Hepatocyte (in vitro differentiated cells): ENCODE measurements at regions not wholly inside any gene's neighbourhood (a gene's known extent, or its start where the extent isn't known, plus 50 kb on each side); places are given as distances from the start of the nearest gene placed in this dataset.

Source experiments
- DNase-seq: peaks from one replicate; pipeline ENCODE4 v3.0.0-alpha.2; 2016; ENCODE audit warnings: low spot score
- H2AFZ ChIP-seq: fragments of 200-600 bp; sonication (generic); 2 replicates; pipeline ENCODE4 v1.6.0; 2016; ENCODE audit warnings: antibody characterized with exemption, mild to moderate bottlenecking
- H3K27ac ChIP-seq: fragments of 200-600 bp; sonication (generic); 2 replicates; pipeline ENCODE4 v1.5.1; 2016; ENCODE audit warnings: mild to moderate bottlenecking
- H3K27me3 ChIP-seq: fragments of 200-600 bp; sonication (generic); 2 replicates; pipeline ENCODE4 v1.6.1; 2016
- H3K36me3 ChIP-seq: fragments of 200-600 bp; sonication (generic); replicated peaks from 2 replicates; pipeline ENCODE4 v1.5.1; 2016; ENCODE audit warnings: low read depth; ENCODE audit not compliant: insufficient read depth
- H3K4me1 ChIP-seq: fragments of 200-600 bp; sonication (generic); 2 replicates; pipeline ENCODE4 v1.5.1; 2016; ENCODE audit warnings: mild to moderate bottlenecking, moderate library complexity; ENCODE audit not compliant: insufficient read depth
- H3K4me2 ChIP-seq: fragments of 200-600 bp; sonication (generic); 2 replicates; pipeline ENCODE4 v1.6.0; 2016
- H3K4me3 ChIP-seq: fragments of 200-600 bp; sonication (generic); 2 replicates; pipeline ENCODE4 v1.5.1; 2016; ENCODE audit warnings: mild to moderate bottlenecking
- H3K79me2 ChIP-seq: fragments of 200-600 bp; sonication (generic); 2 replicates; pipeline ENCODE4 v1.6.0; 2017; ENCODE audit warnings: mild to moderate bottlenecking
- H3K9me2 ChIP-seq: fragments of 200-600 bp; sonication (generic); replicated peaks from 2 replicates; pipeline ENCODE4 v1.6.0; 2017; ENCODE audit warnings: mild to moderate bottlenecking; ENCODE audit not compliant: insufficient read depth
- H3K9me3 ChIP-seq: fragments of 200-600 bp; sonication (generic); 2 replicates; pipeline ENCODE4 v1.5.1; 2016; ENCODE audit warnings: low read depth, mild to moderate bottlenecking
- H4K20me1 ChIP-seq: fragments of 200-600 bp; sonication (generic); 2 replicates; pipeline ENCODE4 v1.6.0; 2016; ENCODE audit warnings: mild to moderate bottlenecking; ENCODE audit not compliant: insufficient read depth, poor library complexity, severe bottlenecking
- EZH2 ChIP-seq: fragments of 200-600 bp; sonication (generic); IDR thresholded peaks from 2 replicates; pipeline ENCODE4 v1.6.1; 2016; ENCODE audit warnings: antibody characterized with exemption, mild to moderate bottlenecking, borderline replicate concordance
- EZH2phosphoT487 ChIP-seq: fragments of 200-600 bp; sonication (generic); IDR thresholded peaks from one replicate; pipeline ENCODE4 v1.6.1; 2018; ENCODE audit warnings: antibody characterized with exemption, mild to moderate bottlenecking, low read depth, moderate library complexity; ENCODE audit not compliant: unreplicated experiment, severe bottlenecking
- WGBS: methylation state at CpG from one replicate; pipeline ENCODE4 v1.1.6; 2016; ENCODE audit warnings: low lambda C conversion rate; ENCODE audit errors: missing lambda C conversion rate; 5-methylcytosine and 5-hydroxymethylcytosine counted together
- TF ChIP-seq, protein P1 (sequence below): fragments of 200-600 bp; sonication (generic); IDR thresholded peaks from 2 replicates; pipeline ENCODE4 v1.5.1; 2016; ENCODE audit warnings: antibody characterized with exemption, mild to moderate bottlenecking; ENCODE audit not compliant: poor library complexity

DNA sequence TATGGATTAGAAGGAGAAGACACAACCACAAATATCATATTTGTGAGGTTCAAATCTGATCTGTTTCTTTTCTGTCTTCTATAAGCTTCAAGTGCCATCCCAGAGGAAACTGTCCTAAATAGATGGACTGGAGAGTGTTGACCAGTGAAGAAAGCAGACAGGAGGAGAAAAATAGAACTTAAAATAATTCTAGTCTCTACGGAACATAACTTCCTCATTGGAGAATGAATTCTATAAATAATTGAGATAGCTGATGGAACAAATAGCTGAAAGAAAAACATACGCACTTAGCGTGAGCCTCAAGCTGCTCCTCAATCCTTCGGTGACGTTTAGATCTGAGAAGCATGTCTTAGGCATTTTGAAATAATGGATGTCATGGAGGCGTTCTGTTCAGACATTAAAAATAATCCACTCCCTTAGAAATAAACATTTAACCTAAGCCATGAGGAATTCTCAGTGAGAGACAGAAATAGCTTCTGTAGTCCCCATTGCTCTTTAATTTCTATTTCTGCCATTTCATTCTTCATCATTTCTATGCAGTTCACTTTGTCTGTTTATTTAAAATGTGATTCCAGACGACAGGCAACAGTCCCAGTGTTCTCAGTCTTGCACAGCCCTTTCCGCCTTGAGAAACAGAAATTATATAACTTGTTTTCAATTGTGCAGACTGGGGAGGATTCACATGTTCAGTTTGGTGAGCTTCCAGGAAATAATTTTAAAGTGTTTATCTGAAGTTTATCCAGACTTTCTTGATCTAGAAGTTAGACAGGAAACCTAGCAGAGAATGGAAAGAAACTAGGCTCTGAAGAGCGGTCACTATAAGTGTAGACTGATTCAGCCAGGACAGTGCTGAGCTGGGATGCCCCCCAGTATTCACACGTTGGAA is 97.3 kb downstream of the NR1D2 start:
- no peak for DNase-seq
- Histone ChIP-seq H3K79me2 (no peaks in the 10 kb centered on the region), H3K9me2 (no peaks in the 10 kb centered on the region), H3K4me3 (no peak overlapping the region), H3K27ac (peak overlapping the region; percentile 72), H3K4me1 (peaks cover 5% of the 10 kb centered on the region), H3K4me2 (peak overlapping the region; percentile 45), H3K27me3 (no peaks in the 10 kb centered on the region), H4K20me1 (no peaks in the 10 kb centered on the region), H3K9me3 (no peaks in the 10 kb centered on the region), H3K36me3 (no peaks in the 10 kb centered on the region), H2AFZ (no peak overlapping the region)
- WGBS, result 68% methylated on average over 10 of the region's 10 CpGs
- TF ChIP-seq EZH2 (no peak), EZH2phosphoT487 (no peak)
- TF ChIP-seq, protein P1, sequence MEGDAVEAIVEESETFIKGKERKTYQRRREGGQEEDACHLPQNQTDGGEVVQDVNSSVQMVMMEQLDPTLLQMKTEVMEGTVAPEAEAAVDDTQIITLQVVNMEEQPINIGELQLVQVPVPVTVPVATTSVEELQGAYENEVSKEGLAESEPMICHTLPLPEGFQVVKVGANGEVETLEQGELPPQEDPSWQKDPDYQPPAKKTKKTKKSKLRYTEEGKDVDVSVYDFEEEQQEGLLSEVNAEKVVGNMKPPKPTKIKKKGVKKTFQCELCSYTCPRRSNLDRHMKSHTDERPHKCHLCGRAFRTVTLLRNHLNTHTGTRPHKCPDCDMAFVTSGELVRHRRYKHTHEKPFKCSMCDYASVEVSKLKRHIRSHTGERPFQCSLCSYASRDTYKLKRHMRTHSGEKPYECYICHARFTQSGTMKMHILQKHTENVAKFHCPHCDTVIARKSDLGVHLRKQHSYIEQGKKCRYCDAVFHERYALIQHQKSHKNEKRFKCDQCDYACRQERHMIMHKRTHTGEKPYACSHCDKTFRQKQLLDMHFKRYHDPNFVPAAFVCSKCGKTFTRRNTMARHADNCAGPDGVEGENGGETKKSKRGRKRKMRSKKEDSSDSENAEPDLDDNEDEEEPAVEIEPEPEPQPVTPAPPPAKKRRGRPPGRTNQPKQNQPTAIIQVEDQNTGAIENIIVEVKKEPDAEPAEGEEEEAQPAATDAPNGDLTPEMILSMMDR, result no peak

DNA sequence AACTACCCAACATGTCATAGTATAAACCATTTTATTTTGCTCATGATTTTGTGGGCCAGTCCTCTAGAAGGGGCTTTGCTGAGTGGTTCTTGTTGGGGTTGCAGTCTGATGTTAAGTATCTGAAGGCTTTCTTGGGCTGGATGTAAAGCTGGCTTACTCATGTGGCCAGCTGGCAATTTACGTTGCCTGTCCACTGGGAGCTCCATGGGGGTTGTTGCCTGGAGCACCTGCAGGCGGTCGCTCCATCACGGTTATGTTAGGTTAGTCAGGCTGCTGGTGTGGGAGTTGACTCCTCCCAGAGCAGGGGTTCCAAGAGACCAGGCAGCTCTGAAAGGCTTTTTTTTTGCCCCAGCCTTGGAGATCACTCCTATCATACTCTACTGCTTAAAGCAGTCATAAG is 98.1 kb downstream of the NR1D2 start:
- Histone ChIP-seq H3K4me1 (peaks cover 5% of the 10 kb centered on the region), H3K4me3 (no peak overlapping the region), H3K27ac (peak overlapping the region; percentile 72), H3K4me2 (peak overlapping the region; percentile 45), H3K79me2 (no peaks in the 10 kb centered on the region), H3K9me2 (no peaks in the 10 kb centered on the region), H3K9me3 (no peaks in the 10 kb centered on the region), H3K27me3 (no peaks in the 10 kb centered on the region), H3K36me3 (no peaks in the 10 kb centered on the region), H4K20me1 (no peaks in the 10 kb centered on the region), H2AFZ (no peak overlapping the region)
- DNase-seq, result no peak
- TF ChIP-seq EZH2phosphoT487 (no peak), EZH2 (no peak)
- TF ChIP-seq, protein P1, result no peak
- WGBS, result 94% methylated on average over 4 of the region's 4 CpGs

DNA sequence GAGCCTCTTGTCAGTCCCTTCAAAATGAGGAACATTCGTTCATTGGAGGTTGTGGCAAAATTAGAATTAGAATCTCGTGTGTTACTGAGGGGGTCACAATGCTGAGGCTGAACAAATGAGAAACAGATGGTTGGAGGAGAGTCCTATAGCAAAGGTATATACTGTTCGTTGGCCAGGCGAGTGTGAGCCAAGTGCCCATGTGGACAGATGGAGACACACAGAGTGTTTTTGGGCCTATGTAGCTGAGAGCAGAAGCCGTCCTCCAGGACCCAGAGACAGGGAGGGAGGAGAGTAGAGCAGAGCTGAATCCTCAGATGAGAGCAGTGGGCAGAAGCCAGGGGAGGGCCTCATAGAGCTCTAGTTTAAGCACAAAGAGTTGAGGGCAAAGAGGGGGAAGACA is 98.9 kb downstream of the NR1D2 start:
- H4K20me1 ChIP-seq, result no peaks in the 10 kb centered on the region
- WGBS, result 74% methylated on average over 5 of the region's 5 CpGs
- H3K4me1 ChIP-seq, result peaks cover 5% of the 10 kb centered on the region
- no peak overlapping the region for H3K4me2 ChIP-seq
- H2AFZ ChIP-seq, result no peak overlapping the region
- no peaks in the 10 kb centered on the region for H3K79me2 ChIP-seq
- H3K36me3 ChIP-seq, result no peaks in the 10 kb centered on the region
- H3K27me3 ChIP-seq, result no peaks in the 10 kb centered on the region
- H3K9me3 ChIP-seq, result no peaks in the 10 kb centered on the region
- H3K9me2 ChIP-seq, result no peaks in the 10 kb centered on the region
- TF ChIP-seq EZH2phosphoT487, result no peak
- no peak for TF ChIP-seq EZH2
- TF ChIP-seq, protein P1, result no peak
- no peak overlapping the region for H3K4me3 ChIP-seq
- no peak overlapping the region for H3K27ac ChIP-seq
- no peak for DNase-seq
